GM13977 (cell line): ENCODE measurements at regions not wholly inside any gene's neighbourhood (a gene's known extent, or its start where the extent isn't known, plus 50 kb on each side); places are given as distances from the start of the nearest gene placed in this dataset.

Experiments
- DNase-seq: peaks from one replicate; pipeline ENCODE4 v3.0.0; 2012; ENCODE audit warnings: low spot score
- CTCF ChIP-seq: IDR thresholded peaks from 2 replicates; pipeline ENCODE4 v1.5.1; 2012; ENCODE audit warnings: mild to moderate bottlenecking, control low read depth; ENCODE audit not compliant: insufficient read depth; ENCODE audit errors: extremely low read depth, missing control alignments
- in situ Hi-C: fragments of 300-500 bp; cut with MboI; formaldehyde crosslinking; loops from one replicate; pipeline ENCODE4 v1.12.0; 2022; ENCODE audit warnings: low sequenced_read_pairs, low pct_unique_long_range_greater_than_20kb, mixed read lengths, inconsistent platforms; ENCODE audit not compliant: unreplicated experiment

- in situ Hi-C loops, result loop anchor here (25.0 kb wide), 1 partner anchor 267 kb away; the partner anchor contains the start of gene CALCRL
- DNase-seq, result no peak
- no peak for TF ChIP-seq CTCF
Observed at GRCh38 chr2:187169864-187170263, 278.2 kb downstream of the CALCRL start.

GRCh38 chr2:187168720-187169713 is 279.0 kb downstream of the CALCRL start:
- no peak for TF ChIP-seq CTCF
- DNase-seq, result peak; percentile 31
- in situ Hi-C loops, result loop anchor here (25.0 kb wide), 1 partner anchor 268 kb away; the partner anchor contains the start of gene CALCRL

GRCh38 chr2:187167491-187167890 is 280.6 kb downstream of the CALCRL start:
- DNase-seq, result no peak
- no peak for TF ChIP-seq CTCF
- in situ Hi-C loops, result loop anchor here (25.0 kb wide), 1 partner anchor 270 kb away; the partner anchor contains the start of gene CALCRL

- DNase-seq, result no peak
- no peak for TF ChIP-seq CTCF
- in situ Hi-C loops, result loop anchor here (25.0 kb wide), 1 partner anchor 271 kb away; the partner anchor contains the start of gene CALCRL
Observed at GRCh38 chr2:187165936-187166610, 282.0 kb downstream of the CALCRL start.

GRCh38 chr2:187158452-187158851 is 289.6 kb downstream of the CALCRL start:
- in situ Hi-C loops, result loop anchor here (25.0 kb wide), 1 partner anchor 279 kb away; the partner anchor contains the start of gene CALCRL
- no peak for DNase-seq
- TF ChIP-seq CTCF, result no peak

GRCh38 chr2:187157046-187157445 is 291.0 kb downstream of the CALCRL start:
- no peak for TF ChIP-seq CTCF
- in situ Hi-C loops, result loop anchor here (25.0 kb wide), 1 partner anchor 280 kb away; the partner anchor contains the start of gene CALCRL
- no peak for DNase-seq
